IPS DF 19.7 (cell line): ENCODE measurements at regions not wholly inside any gene's neighbourhood (a gene's known extent, or its start where the extent isn't known, plus 50 kb on each side); places are given as distances from the start of the nearest gene placed in this dataset.

ENCODE experiments used
- DNase-seq: peaks from one replicate; pipeline ENCODE4 v3.0.0-alpha.2; 2013; ENCODE audit warnings: low read depth, low spot score

DNA sequence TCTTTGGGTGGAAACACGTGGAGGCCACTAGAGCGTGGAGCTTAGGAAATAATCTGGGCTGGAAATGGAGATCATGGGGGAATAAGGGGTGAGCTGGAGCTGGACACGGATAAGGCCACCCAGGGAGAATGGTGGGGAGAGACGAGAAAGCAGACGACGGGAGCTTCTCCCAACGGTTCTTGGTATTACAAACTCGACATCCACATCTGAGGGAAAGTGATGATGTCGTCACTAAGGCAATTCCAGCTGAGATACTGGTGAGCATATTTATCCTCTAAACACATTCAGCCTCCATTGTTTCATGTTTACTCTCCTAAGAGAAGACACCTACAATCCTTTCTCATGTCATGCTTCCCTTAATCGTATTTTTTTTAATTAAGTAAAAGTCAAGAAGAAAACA is 50.2 kb upstream of the SNX9 start:
- no peak for DNase-seq
